Neural cell (in vitro differentiated cells): ENCODE measurements at regions not wholly inside any gene's neighbourhood (a gene's known extent, or its start where the extent isn't known, plus 50 kb on each side); places are given as distances from the start of the nearest gene placed in this dataset.

Experiments
- CTCF ChIP-seq: fragments of 450-650 bp; IDR thresholded peaks from 2 replicates; pipeline ENCODE4 v1.5.1; 2014; ENCODE audit warnings: antibody characterized with exemption, mild to moderate bottlenecking, moderate library complexity; ENCODE audit not compliant: poor library complexity, severe bottlenecking
- EP300 ChIP-seq: fragments of 450-650 bp; conservative IDR thresholded peaks from 2 replicates; pipeline ENCODE4 v1.6.1; 2014; ENCODE audit warnings: antibody characterized with exemption, mild to moderate bottlenecking, moderate library complexity; ENCODE audit not compliant: poor library complexity, severe bottlenecking
- EZH2 ChIP-seq: fragments of 200-600, 300-800 bp; shearing (Covaris generic), sonication (generic); IDR thresholded peaks from 2 replicates; pipeline ENCODE4 v1.6.1; 2014; ENCODE audit warnings: antibody characterized with exemption, low read length, borderline replicate concordance, mild to moderate bottlenecking; ENCODE audit not compliant: insufficient read depth, poor library complexity, severe bottlenecking
- POLR2AphosphoS5 ChIP-seq: IDR thresholded peaks from 2 replicates; pipeline ENCODE4 v1.6.1; 2012
- RAD21 ChIP-seq: fragments of 450-650 bp; conservative IDR thresholded peaks from 2 replicates; pipeline ENCODE4 v1.6.1; 2014; ENCODE audit warnings: antibody characterized with exemption, mild to moderate bottlenecking, moderate library complexity
- REST ChIP-seq: IDR thresholded peaks from 2 replicates; pipeline ENCODE4 v1.6.1; 2012; ENCODE audit warnings: borderline replicate concordance

GRCh38 chr16:6835516-6835915 is 497.1 kb upstream of the RBFOX1 start:
- TF ChIP-seq CTCF (no peak), POLR2AphosphoS5 (no peak), EZH2 (no peak), REST (no peak), RAD21 (no peak), EP300 (no peak)
